H9 (cell line): ENCODE measurements at regions not wholly inside any gene's neighbourhood (a gene's known extent, or its start where the extent isn't known, plus 50 kb on each side); places are given as distances from the start of the nearest gene placed in this dataset.
A peak's percentile ranks its signal among the peaks of the same experiment; 100 is the strongest.

Experiments used
- DNase-seq: peaks from one replicate; pipeline ENCODE4 v3.0.0-alpha.2; 2017
- H2AFZ ChIP-seq: one replicate; pipeline ENCODE4 v1.6.1; 2013; ENCODE audit warnings: mild to moderate bottlenecking, low read length, control low read depth, moderate library complexity
- H2AK5ac ChIP-seq: 2 replicates; pipeline ENCODE4 v1.6.1; 2013; ENCODE audit warnings: low read length, control low read depth, mixed read lengths; ENCODE audit not compliant: insufficient read length
- H2BK120ac ChIP-seq: one replicate; pipeline ENCODE4 v1.6.1; 2013; ENCODE audit warnings: low read depth, mild to moderate bottlenecking, low read length, control low read depth, inconsistent platforms; ENCODE audit not compliant: poor library complexity, severe bottlenecking
- H2BK12ac ChIP-seq: 2 replicates; pipeline ENCODE4 v1.6.1; 2013; ENCODE audit warnings: low read length, control low read depth, mixed read lengths, low read depth; ENCODE audit not compliant: insufficient read length
- H2BK15ac ChIP-seq: 2 replicates; pipeline ENCODE4 v1.6.1; 2013; ENCODE audit warnings: low read depth, low read length, control low read depth
- H2BK20ac ChIP-seq: one replicate; pipeline ENCODE4 v1.6.1; 2013; ENCODE audit warnings: low read depth, mild to moderate bottlenecking, low read length, control low read depth, inconsistent platforms; ENCODE audit not compliant: poor library complexity, severe bottlenecking
- H2BK5ac ChIP-seq: 2 replicates; pipeline ENCODE4 v1.6.1; 2013; ENCODE audit warnings: low read length, control low read depth, mixed read lengths; ENCODE audit not compliant: insufficient read length
- H3K14ac ChIP-seq: 2 replicates; pipeline ENCODE4 v1.6.1; 2013; ENCODE audit warnings: low read length, control low read depth; ENCODE audit not compliant: insufficient read depth
- H3K18ac ChIP-seq: 2 replicates; pipeline ENCODE4 v1.6.1; 2013; ENCODE audit warnings: low read depth, mild to moderate bottlenecking, mixed read lengths, low read length, control low read depth; ENCODE audit not compliant: insufficient read length
- H3K23ac ChIP-seq: 2 replicates; pipeline ENCODE4 v1.6.1; 2013; ENCODE audit warnings: low read length, control low read depth, mixed read lengths, low read depth; ENCODE audit not compliant: insufficient read length
- H3K23me2 ChIP-seq: 2 replicates; pipeline ENCODE4 v1.6.1; 2013; ENCODE audit warnings: low read depth, mild to moderate bottlenecking, mixed read lengths, low read length, control low read depth; ENCODE audit not compliant: insufficient read length, poor library complexity, severe bottlenecking
- H3K27ac ChIP-seq: 2 replicates; pipeline ENCODE4 v1.5.1; 2013; ENCODE audit warnings: low read length, control low read depth, mixed read lengths, low read depth; ENCODE audit not compliant: insufficient read length
- H3K27me3 ChIP-seq: 2 replicates; pipeline ENCODE4 v1.6.1; 2013; ENCODE audit warnings: low read length, control low read depth, inconsistent platforms; ENCODE audit not compliant: insufficient read depth
- H3K4ac ChIP-seq: 2 replicates; pipeline ENCODE4 v1.6.1; 2013; ENCODE audit warnings: low read depth, mild to moderate bottlenecking, control low read depth, inconsistent platforms, low read length, moderate library complexity
- H3K4me1 ChIP-seq: 2 replicates; pipeline ENCODE4 v1.6.1; 2013; ENCODE audit warnings: low read length, control low read depth, inconsistent platforms; ENCODE audit not compliant: insufficient read depth
- H3K4me2 ChIP-seq: 2 replicates; pipeline ENCODE4 v1.6.1; 2013; ENCODE audit warnings: low read length, control low read depth, mixed read lengths; ENCODE audit not compliant: insufficient read length, insufficient read depth
- H3K56ac ChIP-seq: 2 replicates; pipeline ENCODE4 v1.6.1; 2013; ENCODE audit warnings: low read depth, mild to moderate bottlenecking, mixed read lengths, low read length, control low read depth; ENCODE audit not compliant: insufficient read length
- H3K79me1 ChIP-seq: 2 replicates; pipeline ENCODE4 v1.6.1; 2013; ENCODE audit warnings: low read depth, mild to moderate bottlenecking, moderate library complexity, low read length, control low read depth, inconsistent platforms; ENCODE audit not compliant: insufficient read depth, poor library complexity, severe bottlenecking
- H3K79me2 ChIP-seq: 2 replicates; pipeline ENCODE4 v1.6.1; 2013; ENCODE audit warnings: low read length, control low read depth, inconsistent platforms; ENCODE audit not compliant: insufficient read depth
- H3K9ac ChIP-seq: 2 replicates; pipeline ENCODE4 v1.6.1; 2013; ENCODE audit warnings: low read length, control low read depth, mixed read lengths; ENCODE audit not compliant: insufficient read length; ENCODE audit errors: extremely low read depth
- H3K9me3 ChIP-seq: one replicate; pipeline ENCODE4 v1.6.1; 2013; ENCODE audit warnings: low read depth, low read length, inconsistent platforms; ENCODE audit not compliant: control insufficient read depth
- H3T11ph ChIP-seq: one replicate; pipeline ENCODE4 v1.6.1; 2013; ENCODE audit warnings: mild to moderate bottlenecking, low read length, control low read depth, inconsistent platforms
- H4K20me1 ChIP-seq: one replicate; pipeline ENCODE4 v1.6.1; 2013; ENCODE audit not compliant: control insufficient read depth, insufficient read length, insufficient read depth
- H4K5ac ChIP-seq: 2 replicates; pipeline ENCODE4 v1.6.1; 2013; ENCODE audit warnings: low read depth, mild to moderate bottlenecking, mixed read lengths, low read length, control low read depth; ENCODE audit not compliant: insufficient read length
- H4K8ac ChIP-seq: replicated peaks from 2 replicates; pipeline ENCODE4 v1.6.1; 2013; ENCODE audit warnings: low read length, control low read depth, mixed read lengths, low read depth; ENCODE audit not compliant: insufficient read length
- H4K91ac ChIP-seq: 2 replicates; pipeline ENCODE4 v1.6.1; 2013; ENCODE audit warnings: low read depth, mild to moderate bottlenecking, moderate library complexity, mixed read lengths, low read length, control low read depth; ENCODE audit not compliant: insufficient read length
- H3K27ac Mint-ChIP-seq, 3 experiments: 2 replicates in 2 of 3; 3 replicates in 1 of 3; pipeline ENCODE4 v1.8.0; 2020 to 2021; ENCODE audit warnings: mixed read lengths in 3 of 3, mild to moderate bottlenecking in 1 of 3, moderate library complexity in 1 of 3
- H3K27me3 Mint-ChIP-seq: 2 replicates; pipeline ENCODE4 v1.8.0; 2021; ENCODE audit warnings: low read depth, mild to moderate bottlenecking, moderate library complexity, mixed read lengths
- H3K36me3 Mint-ChIP-seq, 3 experiments: 2 replicates in 2 of 3; 3 replicates in 1 of 3; pipeline ENCODE4 v1.8.0; 2020 to 2021; ENCODE audit warnings: low read depth in 3 of 3, mixed read lengths in 3 of 3; ENCODE audit not compliant: insufficient read depth in 1 of 3
- H3K4me1 Mint-ChIP-seq, 2 experiments: 2 replicates each; pipeline ENCODE4 v1.8.0; 2020; ENCODE audit warnings: mixed read lengths in 2 of 2
- H3K4me3 Mint-ChIP-seq, 2 experiments: 2 replicates in 1 of 2; 3 replicates in 1 of 2; pipeline ENCODE4 v1.8.0; 2020 to 2021; ENCODE audit warnings: mild to moderate bottlenecking in 2 of 2, mixed read lengths in 2 of 2, moderate library complexity in 1 of 2
- H3K9me3 Mint-ChIP-seq, 2 experiments: 2 replicates in 1 of 2; 3 replicates in 1 of 2; pipeline ENCODE4 v1.8.0; 2020; ENCODE audit warnings: mild to moderate bottlenecking in 2 of 2, mixed read lengths in 2 of 2, moderate library complexity in 1 of 2
- WGBS: extraction: QIAGEN DNeasy Blood & Tissue Kit; methylation state at CpG from one replicate; pipeline ENCODE4 v1.1.7; 2013; ENCODE audit warnings: missing lambda C conversion rate, low lambda C conversion rate, mixed read lengths; ENCODE audit not compliant: insufficient read length; ENCODE audit errors: extremely low coverage; 5-methylcytosine and 5-hydroxymethylcytosine counted together
- TF ChIP-seq, protein P1 (sequence below): fragments of 200-600 bp; sonication (generic); conservative IDR thresholded peaks from 3 replicates; pipeline ENCODE4 v1.8.0; 2021; ENCODE audit warnings: antibody characterized with exemption, mild to moderate bottlenecking

DNA sequence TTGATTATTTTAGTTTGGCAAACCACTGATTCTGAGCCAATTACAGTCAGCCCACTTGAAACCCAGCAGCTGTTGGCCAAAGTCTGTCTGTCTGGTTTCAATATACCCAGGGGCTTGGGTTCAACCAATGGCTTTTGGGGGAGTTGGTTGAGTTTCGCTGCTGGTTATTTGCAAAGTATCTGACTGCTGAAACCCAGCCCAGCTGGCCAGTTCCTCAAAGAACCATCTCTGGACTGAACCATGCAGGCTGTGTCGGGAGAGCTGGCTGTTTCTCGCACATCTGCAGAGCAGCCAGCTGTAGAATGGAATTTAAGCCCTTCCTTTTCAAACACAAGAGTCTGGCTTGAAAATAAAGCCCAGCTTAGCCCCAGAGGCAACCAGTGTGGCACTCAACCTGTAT is 66.0 kb upstream of the PAX7 start:
- H4K5ac ChIP-seq: no peak overlapping the region
- H3K4ac ChIP-seq: no peak overlapping the region
- H4K20me1 ChIP-seq: no peaks in the 10 kb centered on the region
- H3K36me3 Mint-ChIP-seq: peaks cover 0 to 2% (median 0%) of the 10 kb centered on the region in 3 experiments; a peak in 1 of 7 replicates
- DNase-seq: no peak
- H2BK120ac ChIP-seq: no peak overlapping the region
- H3K18ac ChIP-seq: no peak overlapping the region
- H3K4me1 ChIP-seq: no peaks in the 10 kb centered on the region
- peaks cover 9 to 25% of the 10 kb centered on the region in 2 experiments for H3K4me1 Mint-ChIP-seq
- WGBS: no CpG with 5 or more reads among the region's 3 CpGs
- no peaks in the 10 kb centered on the region for H3K79me2 ChIP-seq
- no peaks in the 10 kb centered on the region for H3K9me3 ChIP-seq
- no peak overlapping the region for H2BK20ac ChIP-seq
- no peak overlapping the region for H3K56ac ChIP-seq
- H2BK12ac ChIP-seq: no peak overlapping the region
- H3K23me2 ChIP-seq: no peaks in the 10 kb centered on the region
- no peak overlapping the region for H4K8ac ChIP-seq
- H3K27me3 Mint-ChIP-seq: peaks cover 69% of the 10 kb centered on the region
- H2BK15ac ChIP-seq: no peak overlapping the region
- no peak overlapping the region for H3K9ac ChIP-seq
- no peaks in the 10 kb centered on the region for H3K27me3 ChIP-seq
- TF ChIP-seq, protein P1, sequence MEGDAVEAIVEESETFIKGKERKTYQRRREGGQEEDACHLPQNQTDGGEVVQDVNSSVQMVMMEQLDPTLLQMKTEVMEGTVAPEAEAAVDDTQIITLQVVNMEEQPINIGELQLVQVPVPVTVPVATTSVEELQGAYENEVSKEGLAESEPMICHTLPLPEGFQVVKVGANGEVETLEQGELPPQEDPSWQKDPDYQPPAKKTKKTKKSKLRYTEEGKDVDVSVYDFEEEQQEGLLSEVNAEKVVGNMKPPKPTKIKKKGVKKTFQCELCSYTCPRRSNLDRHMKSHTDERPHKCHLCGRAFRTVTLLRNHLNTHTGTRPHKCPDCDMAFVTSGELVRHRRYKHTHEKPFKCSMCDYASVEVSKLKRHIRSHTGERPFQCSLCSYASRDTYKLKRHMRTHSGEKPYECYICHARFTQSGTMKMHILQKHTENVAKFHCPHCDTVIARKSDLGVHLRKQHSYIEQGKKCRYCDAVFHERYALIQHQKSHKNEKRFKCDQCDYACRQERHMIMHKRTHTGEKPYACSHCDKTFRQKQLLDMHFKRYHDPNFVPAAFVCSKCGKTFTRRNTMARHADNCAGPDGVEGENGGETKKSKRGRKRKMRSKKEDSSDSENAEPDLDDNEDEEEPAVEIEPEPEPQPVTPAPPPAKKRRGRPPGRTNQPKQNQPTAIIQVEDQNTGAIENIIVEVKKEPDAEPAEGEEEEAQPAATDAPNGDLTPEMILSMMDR: no peak
- no peak overlapping the region for H3K23ac ChIP-seq
- no peak overlapping the region for H2AFZ ChIP-seq
- no peak overlapping the region for H3K27ac ChIP-seq
- no peak overlapping the region for H3T11ph ChIP-seq
- H3K4me2 ChIP-seq: no peak overlapping the region
- no peak overlapping the region for H2AK5ac ChIP-seq
- no peak overlapping the region for H4K91ac ChIP-seq
- H2BK5ac ChIP-seq: no peak overlapping the region
- H3K9me3 Mint-ChIP-seq: no peaks in the 10 kb centered on the region; a peak in 1 of 5 replicates
- H3K27ac Mint-ChIP-seq: peak overlapping the region in 1 of 3 experiments; percentile 34; a peak in 1 of 7 replicates
- H3K4me3 Mint-ChIP-seq: no peak overlapping the region
- H3K79me1 ChIP-seq: no peaks in the 10 kb centered on the region
- H3K14ac ChIP-seq: no peak overlapping the region
